Trophoblast cell (in vitro differentiated cells and primary cell): ENCODE measurements at regions not wholly inside any gene's neighbourhood (a gene's known extent, or its start where the extent isn't known, plus 50 kb on each side); places are given as distances from the start of the nearest gene placed in this dataset.

Source experiments
- DNase-seq, 2 donors: peaks; one replicate each; pipeline ENCODE4 v3.0.0-alpha.2; 2016
- H2AFZ ChIP-seq: 2 replicates; pipeline ENCODE4 v1.6.1; 2013; ENCODE audit warnings: low read length, moderate library complexity, mild to moderate bottlenecking; ENCODE audit not compliant: insufficient read depth, poor library complexity
- H2AK5ac ChIP-seq: 2 replicates; pipeline ENCODE4 v1.6.1; 2013; ENCODE audit warnings: mild to moderate bottlenecking, low read length
- H2BK120ac ChIP-seq: 2 replicates; pipeline ENCODE4 v1.6.1; 2013; ENCODE audit warnings: low read length, mild to moderate bottlenecking, moderate library complexity; ENCODE audit not compliant: insufficient read depth, poor library complexity
- H2BK12ac ChIP-seq: 2 replicates; pipeline ENCODE4 v1.6.1; 2013; ENCODE audit warnings: mild to moderate bottlenecking, low read length, moderate library complexity
- H2BK5ac ChIP-seq: 2 replicates; pipeline ENCODE4 v1.6.1; 2013; ENCODE audit warnings: low read length, low read depth, moderate library complexity, mild to moderate bottlenecking; ENCODE audit not compliant: poor library complexity
- H3K14ac ChIP-seq: 2 replicates; pipeline ENCODE4 v1.6.1; 2013; ENCODE audit warnings: mild to moderate bottlenecking, low read length
- H3K18ac ChIP-seq: 2 replicates; pipeline ENCODE4 v1.6.1; 2013; ENCODE audit warnings: mild to moderate bottlenecking, low read length
- H3K23ac ChIP-seq: 2 replicates; pipeline ENCODE4 v1.6.1; 2013; ENCODE audit warnings: low read length
- H3K27ac ChIP-seq: 2 replicates; pipeline ENCODE4 v1.5.1; 2013; ENCODE audit warnings: low read depth, mild to moderate bottlenecking, inconsistent platforms, low read length, moderate library complexity
- H3K27me3 ChIP-seq: 2 replicates; pipeline ENCODE4 v1.6.1; 2013; ENCODE audit warnings: inconsistent platforms, mild to moderate bottlenecking, low read length, moderate library complexity; ENCODE audit not compliant: insufficient read depth
- H3K36me3 ChIP-seq, 2 experiments: 1 replicate in 1 of 2; 2 replicates in 1 of 2; pipeline ENCODE4 v1.6.1; 2013; ENCODE audit warnings: low read length in 2 of 2, mild to moderate bottlenecking in 2 of 2, moderate library complexity in 1 of 2; ENCODE audit not compliant: insufficient read depth in 2 of 2, control insufficient read depth in 1 of 2
- H3K4ac ChIP-seq: 2 replicates; pipeline ENCODE4 v1.6.1; 2013; ENCODE audit warnings: low read depth, mild to moderate bottlenecking, low read length, moderate library complexity
- H3K4me1 ChIP-seq, 2 experiments: 1 replicate in 1 of 2; 2 replicates in 1 of 2; pipeline ENCODE4 v1.6.1; 2013; ENCODE audit warnings: low read length in 2 of 2, mild to moderate bottlenecking in 2 of 2, moderate library complexity in 1 of 2; ENCODE audit not compliant: insufficient read depth in 2 of 2, control insufficient read depth in 1 of 2
- H3K4me2 ChIP-seq: 2 replicates; pipeline ENCODE4 v1.6.1; 2013; ENCODE audit warnings: inconsistent platforms, mild to moderate bottlenecking, low read length, moderate library complexity
- H3K4me3 ChIP-seq: 2 replicates; pipeline ENCODE4 v1.5.1; 2013; ENCODE audit warnings: mild to moderate bottlenecking, low read depth, low read length, inconsistent platforms
- H3K79me1 ChIP-seq: one replicate; pipeline ENCODE4 v1.6.1; 2013; ENCODE audit warnings: low read length
- H3K79me2 ChIP-seq: 2 replicates; pipeline ENCODE4 v1.6.1; 2013; ENCODE audit warnings: low read length, mild to moderate bottlenecking; ENCODE audit not compliant: control insufficient read depth, insufficient read depth, poor library complexity
- H3K9ac ChIP-seq: 2 replicates; pipeline ENCODE4 v1.6.1; 2013; ENCODE audit warnings: mild to moderate bottlenecking, low read length
- H3K9me3 ChIP-seq: 2 replicates; pipeline ENCODE4 v1.6.1; 2013; ENCODE audit warnings: low read depth, mild to moderate bottlenecking, control low read depth, inconsistent platforms, low read length; ENCODE audit not compliant: insufficient read depth
- H4K12ac ChIP-seq: 2 replicates; pipeline ENCODE4 v1.6.1; 2013; ENCODE audit warnings: low read depth, mild to moderate bottlenecking, low read length, moderate library complexity
- H4K8ac ChIP-seq: 2 replicates; pipeline ENCODE4 v1.6.1; 2013; ENCODE audit warnings: low read depth, mild to moderate bottlenecking, low read length, moderate library complexity
- H4K91ac ChIP-seq: one replicate; pipeline ENCODE4 v1.6.1; 2013; ENCODE audit warnings: low read depth, mild to moderate bottlenecking, low read length, moderate library complexity
- WGBS: extraction: QIAGEN DNeasy Blood & Tissue Kit; methylation state at CpG from one replicate; pipeline ENCODE4 v1.1.7; 2013; ENCODE audit warnings: missing lambda C conversion rate; ENCODE audit not compliant: insufficient read length, insufficient coverage; ENCODE audit errors: extremely low coverage; 5-methylcytosine and 5-hydroxymethylcytosine counted together

DNA sequence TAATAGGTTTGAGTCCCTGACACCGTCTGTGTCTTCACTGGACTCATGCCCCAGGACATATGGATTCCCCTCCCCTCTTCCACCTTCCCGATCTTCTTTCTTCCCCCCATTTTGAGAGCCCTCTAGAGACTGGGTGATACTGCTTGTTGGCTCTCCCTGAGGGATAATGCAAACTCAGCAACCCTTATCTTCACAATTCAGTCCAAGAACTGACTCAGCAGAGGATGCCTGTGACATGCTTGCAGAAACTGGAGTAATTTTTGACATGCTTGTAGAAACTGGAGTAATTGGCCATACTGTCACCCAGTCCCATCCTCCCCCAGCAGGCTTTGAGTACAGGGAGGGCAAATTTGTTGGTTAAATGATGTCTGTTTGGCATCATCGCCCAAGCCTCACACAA lies 127.6 kb upstream of the CTTNBP2NL start:
- Histone ChIP-seq H3K9me3 (peaks cover 2% of the 10 kb centered on the region), H3K27ac (no peak overlapping the region), H4K91ac (no peak overlapping the region), H3K4me3 (no peak overlapping the region), H3K14ac (no peak overlapping the region), H3K9ac (no peak overlapping the region), H3K4me2 (no peak overlapping the region), H2AK5ac (no peak overlapping the region), H4K8ac (no peak overlapping the region), H3K79me1 (no peaks in the 10 kb centered on the region), H3K27me3 (no peaks in the 10 kb centered on the region), H2BK120ac (no peak overlapping the region), H3K4ac (no peak overlapping the region), H3K79me2 (no peaks in the 10 kb centered on the region), H2AFZ (no peak overlapping the region), H2BK5ac (no peak overlapping the region), H3K4me1 (peaks cover 3 to 7% of the 10 kb centered on the region in 2 experiments), H3K23ac (no peak overlapping the region), H3K36me3 (no peaks in the 10 kb centered on the region), H4K12ac (no peak overlapping the region), H2BK12ac (no peak overlapping the region), H3K18ac (no peak overlapping the region)
- no CpG with 5 or more reads among the region's 3 CpGs for WGBS
- DNase-seq = peak; percentile 5 to 50

DNA sequence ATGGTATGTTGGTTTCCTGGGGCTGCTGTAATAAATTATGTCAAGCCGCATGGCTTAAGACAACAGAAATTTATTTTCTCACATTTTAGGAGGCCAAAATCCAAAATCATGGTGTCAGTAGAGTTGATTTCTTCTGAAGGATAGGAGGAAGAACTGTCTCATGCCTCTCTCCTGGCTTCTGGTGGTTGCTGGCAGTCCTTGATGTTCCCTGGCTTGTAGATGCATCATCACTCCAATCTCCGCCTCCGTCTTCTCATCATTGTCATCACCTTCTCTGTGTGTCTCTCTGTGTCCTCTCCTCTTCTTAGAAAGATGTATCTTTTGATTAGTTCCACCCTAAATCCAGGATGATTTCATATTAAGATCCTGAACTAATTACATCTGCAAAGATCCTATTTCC lies 124.7 kb upstream of the CTTNBP2NL start:
- no peak for DNase-seq
- H3K18ac ChIP-seq = no peak overlapping the region
- no peak overlapping the region for H2BK12ac ChIP-seq
- no peak overlapping the region for H3K9ac ChIP-seq
- no peak overlapping the region for H4K91ac ChIP-seq
- H3K14ac ChIP-seq = no peak overlapping the region
- WGBS = no CpG with 5 or more reads among the region's 3 CpGs
- H3K79me1 ChIP-seq = no peaks in the 10 kb centered on the region
- H3K27ac ChIP-seq = no peak overlapping the region
- no peak overlapping the region for H4K8ac ChIP-seq
- H2BK5ac ChIP-seq = no peak overlapping the region
- H2AFZ ChIP-seq = no peak overlapping the region
- H2BK120ac ChIP-seq = no peak overlapping the region
- no peak overlapping the region for H3K23ac ChIP-seq
- no peak overlapping the region for H3K4ac ChIP-seq
- H3K79me2 ChIP-seq = no peaks in the 10 kb centered on the region
- H4K12ac ChIP-seq = no peak overlapping the region
- H3K4me2 ChIP-seq = no peak overlapping the region
- no peak overlapping the region for H3K4me3 ChIP-seq
- H3K9me3 ChIP-seq = peaks cover 2% of the 10 kb centered on the region
- no peak overlapping the region for H2AK5ac ChIP-seq
- peaks cover 3 to 7% of the 10 kb centered on the region in 2 experiments for H3K4me1 ChIP-seq
- no peaks in the 10 kb centered on the region for H3K27me3 ChIP-seq
- no peaks in the 10 kb centered on the region for H3K36me3 ChIP-seq

DNA sequence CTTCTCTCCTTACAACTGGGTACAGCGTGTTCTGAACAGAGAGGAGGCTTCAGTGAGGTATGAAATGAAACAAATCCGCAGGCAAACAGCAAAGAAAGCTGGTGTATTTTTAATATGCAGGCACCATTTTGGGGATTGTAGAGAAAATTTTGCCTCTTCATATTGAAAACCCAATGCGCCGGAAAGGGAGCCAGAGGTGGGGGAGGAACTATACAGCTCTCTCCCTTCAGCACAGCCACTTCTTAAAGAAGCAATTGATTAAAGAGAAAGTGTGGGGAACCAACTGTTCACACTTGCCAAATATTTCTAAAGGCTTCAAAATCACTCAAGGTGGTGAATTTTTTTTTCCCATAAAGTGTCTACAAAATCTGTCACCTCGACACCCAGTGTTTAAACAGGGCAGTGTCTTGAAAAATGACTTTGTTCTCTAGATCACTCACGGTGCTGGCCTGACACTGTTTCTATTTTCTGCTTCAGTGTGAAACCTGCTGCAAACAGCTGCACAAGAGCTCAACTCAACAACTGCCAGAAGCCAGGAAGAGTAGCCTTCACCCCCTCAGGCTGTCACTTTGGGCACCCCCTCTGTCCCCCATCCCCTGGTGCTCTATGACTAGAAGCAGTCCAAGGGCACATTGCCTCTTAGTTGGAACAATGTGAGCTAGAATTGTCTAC lies 123.8 kb upstream of the CTTNBP2NL start:
- Histone ChIP-seq H2BK120ac (no peak overlapping the region), H3K4me3 (no peak overlapping the region), H3K36me3 (no peaks in the 10 kb centered on the region), H3K79me1 (no peaks in the 10 kb centered on the region), H3K9me3 (peaks cover 2% of the 10 kb centered on the region), H3K9ac (peak overlapping the region; percentile 40), H2BK12ac (no peak overlapping the region), H3K4me2 (no peak overlapping the region), H4K8ac (no peak overlapping the region), H2BK5ac (no peak overlapping the region), H3K4ac (no peak overlapping the region), H3K23ac (no peak overlapping the region), H2AK5ac (no peak overlapping the region), H3K14ac (no peak overlapping the region), H3K27ac (no peak overlapping the region), H3K79me2 (no peaks in the 10 kb centered on the region), H4K91ac (no peak overlapping the region), H3K27me3 (no peaks in the 10 kb centered on the region), H3K18ac (no peak overlapping the region), H4K12ac (no peak overlapping the region), H3K4me1 (peaks cover 3 to 7% of the 10 kb centered on the region in 2 experiments), H2AFZ (no peak overlapping the region)
- no CpG with 5 or more reads among the region's 6 CpGs for WGBS
- DNase-seq = no peak

DNA sequence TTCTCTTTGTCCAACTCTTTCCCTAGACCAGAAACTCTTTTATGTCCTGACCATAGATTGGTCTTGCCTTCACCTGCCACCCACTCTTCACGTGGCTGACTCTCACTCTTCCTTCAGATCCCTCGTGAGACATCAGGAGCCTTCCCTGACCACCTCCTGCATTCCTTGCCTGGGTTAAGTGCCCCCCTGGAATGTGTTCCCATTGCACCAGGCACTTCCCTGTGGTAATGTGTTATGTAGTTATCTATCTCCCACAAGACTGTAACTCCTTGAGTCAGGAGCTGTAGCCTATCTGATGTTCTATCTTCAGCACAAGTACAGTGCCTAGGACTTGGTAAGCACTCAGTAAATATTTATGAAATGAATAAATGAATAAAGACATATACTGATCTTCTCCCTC lies 111.2 kb upstream of the CTTNBP2NL start:
- H3K14ac ChIP-seq = no peak overlapping the region
- H4K12ac ChIP-seq = no peak overlapping the region
- H3K27me3 ChIP-seq = no peaks in the 10 kb centered on the region
- no peak overlapping the region for H3K4ac ChIP-seq
- H2BK5ac ChIP-seq = no peak overlapping the region
- WGBS = no CpG with 5 or more reads among the region's 2 CpGs
- no peaks in the 10 kb centered on the region for H3K9me3 ChIP-seq
- H3K79me1 ChIP-seq = no peaks in the 10 kb centered on the region
- no peak overlapping the region for H3K9ac ChIP-seq
- no peak overlapping the region for H2BK12ac ChIP-seq
- H3K4me3 ChIP-seq = no peak overlapping the region
- H3K4me2 ChIP-seq = no peak overlapping the region
- no peak for DNase-seq
- H4K8ac ChIP-seq = no peak overlapping the region
- no peak overlapping the region for H2AK5ac ChIP-seq
- no peaks in the 10 kb centered on the region for H3K79me2 ChIP-seq
- H3K4me1 ChIP-seq = no peaks in the 10 kb centered on the region
- no peak overlapping the region for H2AFZ ChIP-seq
- H4K91ac ChIP-seq = no peak overlapping the region
- H2BK120ac ChIP-seq = no peak overlapping the region
- no peak overlapping the region for H3K23ac ChIP-seq
- H3K27ac ChIP-seq = no peak overlapping the region
- no peak overlapping the region for H3K18ac ChIP-seq
- no peaks in the 10 kb centered on the region for H3K36me3 ChIP-seq
